ENCODE measurements at regions not wholly inside any gene's neighbourhood (a gene's known extent, or its start where the extent isn't known, plus 50 kb on each side); places are given as distances from the start of the nearest gene placed in this dataset.

DNA sequence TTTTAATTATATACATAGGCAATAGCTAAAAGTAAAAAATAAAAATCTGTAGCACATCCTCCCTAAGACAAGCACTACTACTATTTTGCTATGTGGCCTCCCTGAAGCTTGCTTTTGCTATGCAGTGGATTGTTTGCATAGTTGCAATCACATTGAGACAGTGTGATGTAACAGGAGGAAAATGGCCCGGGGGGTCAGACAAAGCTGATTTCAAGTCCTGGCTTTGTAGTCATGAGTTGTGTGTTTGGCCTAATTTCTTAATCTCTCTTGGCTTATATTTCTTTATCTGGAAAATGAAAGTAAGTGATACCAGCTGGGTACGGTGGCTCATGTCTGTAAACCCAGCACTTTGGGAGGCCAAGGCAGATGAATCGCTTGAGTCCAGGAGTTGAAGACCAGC, 166.6 kb downstream of the LHFPL1 start:
- TF ChIP-seq GLIS3 (CRISPR knock-in tag; IDR thresholded peaks at IDR 0.05) (no peak), TSHZ2 (CRISPR knock-in tag; IDR thresholded peaks at IDR 0.05) (no peak), ZC3H10 (CRISPR knock-in tag; IDR thresholded peaks at IDR 0.05) (no peak), TCF4 (CRISPR knock-in tag; IDR thresholded peaks at IDR 0.05; ENCODE audit: borderline replicate concordance) (no peak), RARB (CRISPR knock-in tag; IDR thresholded peaks at IDR 0.05) (no peak), ZNF70 (CRISPR knock-in tag; IDR thresholded peaks at IDR 0.05) (no peak)

GRCh38 chrX:112512509-112512908, 167.2 kb downstream of the LHFPL1 start:
- ATAC-seq: no peak
- TF ChIP-seq TSHZ2 (CRISPR knock-in tag; IDR thresholded peaks at IDR 0.05): no peak
- no peak for TF ChIP-seq TOX (CRISPR knock-in tag; IDR thresholded peaks at IDR 0.05; ENCODE audit: borderline replicate concordance)
- TF ChIP-seq TCF4 (CRISPR knock-in tag; IDR thresholded peaks at IDR 0.05; ENCODE audit: borderline replicate concordance): no peak
- no peak for TF ChIP-seq CSRNP3 (CRISPR knock-in tag; IDR thresholded peaks at IDR 0.05)
- TF ChIP-seq GLIS3 (CRISPR knock-in tag; IDR thresholded peaks at IDR 0.05): no peak
- no peak for TF ChIP-seq ZFP3 (CRISPR knock-in tag; IDR thresholded peaks at IDR 0.05)
- no peak for TF ChIP-seq BACH2 (CRISPR knock-in tag; IDR thresholded peaks at IDR 0.05; ENCODE audit: borderline replicate concordance)
- TF ChIP-seq ZNF565 (CRISPR knock-in tag; conservative IDR thresholded peaks at IDR 0.05; ENCODE audit: low read depth): no peak
- no peak for TF ChIP-seq ZNF8 (CRISPR knock-in tag; IDR thresholded peaks at IDR 0.05)
- no peak for TF ChIP-seq RARB (CRISPR knock-in tag; IDR thresholded peaks at IDR 0.05)
- TF ChIP-seq, protein P1, sequence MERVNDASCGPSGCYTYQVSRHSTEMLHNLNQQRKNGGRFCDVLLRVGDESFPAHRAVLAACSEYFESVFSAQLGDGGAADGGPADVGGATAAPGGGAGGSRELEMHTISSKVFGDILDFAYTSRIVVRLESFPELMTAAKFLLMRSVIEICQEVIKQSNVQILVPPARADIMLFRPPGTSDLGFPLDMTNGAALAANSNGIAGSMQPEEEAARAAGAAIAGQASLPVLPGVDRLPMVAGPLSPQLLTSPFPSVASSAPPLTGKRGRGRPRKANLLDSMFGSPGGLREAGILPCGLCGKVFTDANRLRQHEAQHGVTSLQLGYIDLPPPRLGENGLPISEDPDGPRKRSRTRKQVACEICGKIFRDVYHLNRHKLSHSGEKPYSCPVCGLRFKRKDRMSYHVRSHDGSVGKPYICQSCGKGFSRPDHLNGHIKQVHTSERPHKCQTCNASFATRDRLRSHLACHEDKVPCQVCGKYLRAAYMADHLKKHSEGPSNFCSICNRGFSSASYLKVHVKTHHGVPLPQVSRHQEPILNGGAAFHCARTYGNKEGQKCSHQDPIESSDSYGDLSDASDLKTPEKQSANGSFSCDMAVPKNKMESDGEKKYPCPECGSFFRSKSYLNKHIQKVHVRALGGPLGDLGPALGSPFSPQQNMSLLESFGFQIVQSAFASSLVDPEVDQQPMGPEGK (CRISPR knock-in tag; IDR thresholded peaks at IDR 0.05; ENCODE audit: borderline replicate concordance): no peak
- no peak for TF ChIP-seq ARNTL (CRISPR knock-in tag; IDR thresholded peaks at IDR 0.05; ENCODE audit: borderline replicate concordance, low read depth)
- TF ChIP-seq ZC3H10 (CRISPR knock-in tag; IDR thresholded peaks at IDR 0.05): no peak
- TF ChIP-seq SNAI2 (CRISPR knock-in tag; IDR thresholded peaks at IDR 0.05): no peak
- TF ChIP-seq ESRRG (CRISPR knock-in tag; IDR thresholded peaks at IDR 0.05): no peak
- TF ChIP-seq ZFP30 (CRISPR knock-in tag; IDR thresholded peaks at IDR 0.05): no peak
- TF ChIP-seq CSDC2 (CRISPR knock-in tag; IDR thresholded peaks at IDR 0.05): no peak
- no peak for TF ChIP-seq PPARA (CRISPR knock-in tag; IDR thresholded peaks at IDR 0.05; ENCODE audit: borderline replicate concordance)
- TF ChIP-seq OSR1 (CRISPR knock-in tag; IDR thresholded peaks at IDR 0.05): no peak

More for the DNA sequence above, 166.6 kb downstream of the LHFPL1 start:
- no peak for ATAC-seq

- ATAC-seq: no peak
- no peak for TF ChIP-seq CSDC2 (CRISPR knock-in tag; IDR thresholded peaks at IDR 0.05)
- TF ChIP-seq GLIS3 (CRISPR knock-in tag; IDR thresholded peaks at IDR 0.05): no peak
- no peak for TF ChIP-seq ZNF565 (CRISPR knock-in tag; conservative IDR thresholded peaks at IDR 0.05; ENCODE audit: low read depth)
- no peak for TF ChIP-seq ZFP30 (CRISPR knock-in tag; IDR thresholded peaks at IDR 0.05)
- no peak for TF ChIP-seq OSR1 (CRISPR knock-in tag; IDR thresholded peaks at IDR 0.05)
- no peak for TF ChIP-seq TOX (CRISPR knock-in tag; IDR thresholded peaks at IDR 0.05; ENCODE audit: borderline replicate concordance)
- TF ChIP-seq ARNTL (CRISPR knock-in tag; IDR thresholded peaks at IDR 0.05; ENCODE audit: borderline replicate concordance, low read depth): no peak
- TF ChIP-seq, protein P2, sequence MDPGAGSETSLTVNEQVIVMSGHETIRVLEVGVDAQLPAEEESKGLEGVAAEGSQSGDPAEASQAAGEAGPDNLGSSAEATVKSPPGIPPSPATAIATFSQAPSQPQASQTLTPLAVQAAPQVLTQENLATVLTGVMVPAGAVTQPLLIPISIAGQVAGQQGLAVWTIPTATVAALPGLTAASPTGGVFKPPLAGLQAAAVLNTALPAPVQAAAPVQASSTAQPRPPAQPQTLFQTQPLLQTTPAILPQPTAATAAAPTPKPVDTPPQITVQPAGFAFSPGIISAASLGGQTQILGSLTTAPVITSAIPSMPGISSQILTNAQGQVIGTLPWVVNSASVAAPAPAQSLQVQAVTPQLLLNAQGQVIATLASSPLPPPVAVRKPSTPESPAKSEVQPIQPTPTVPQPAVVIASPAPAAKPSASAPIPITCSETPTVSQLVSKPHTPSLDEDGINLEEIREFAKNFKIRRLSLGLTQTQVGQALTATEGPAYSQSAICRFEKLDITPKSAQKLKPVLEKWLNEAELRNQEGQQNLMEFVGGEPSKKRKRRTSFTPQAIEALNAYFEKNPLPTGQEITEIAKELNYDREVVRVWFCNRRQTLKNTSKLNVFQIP (CRISPR knock-in tag; IDR thresholded peaks at IDR 0.05; ENCODE audit: borderline replicate concordance, low read depth): no peak
- no peak for TF ChIP-seq RARB (CRISPR knock-in tag; IDR thresholded peaks at IDR 0.05)
- no peak for TF ChIP-seq BACH2 (CRISPR knock-in tag; IDR thresholded peaks at IDR 0.05; ENCODE audit: borderline replicate concordance)
Observed at GRCh38 chrX:112510629-112511028, 169.1 kb downstream of the LHFPL1 start.

Measured in SK-N-SH treated with all-trans-retinoic acid at 6 μM for 48 hours (cell line).